HG02610 (cell line): ENCODE measurements at regions not wholly inside any gene's neighbourhood (a gene's known extent, or its start where the extent isn't known, plus 50 kb on each side); places are given as distances from the start of the nearest gene placed in this dataset.

Experiments used
- ATAC-seq: cut with Tn5 transposase; IDR thresholded peaks from one replicate; pipeline ENCODE4 v1.9.1; 2021; ENCODE audit warnings: mild to moderate bottlenecking, moderate library complexity; ENCODE audit not compliant: unreplicated experiment

GRCh38 chr9:107949061-107949460 lies 459.5 kb upstream of the KLF4 start:
- ATAC-seq, result no peak

- no peak for ATAC-seq
Observed at GRCh38 chr9:107948601-107949000, 459.0 kb upstream of the KLF4 start.

- ATAC-seq, result no peak
Observed at GRCh38 chr9:107948086-107948485, 458.5 kb upstream of the KLF4 start.

DNA sequence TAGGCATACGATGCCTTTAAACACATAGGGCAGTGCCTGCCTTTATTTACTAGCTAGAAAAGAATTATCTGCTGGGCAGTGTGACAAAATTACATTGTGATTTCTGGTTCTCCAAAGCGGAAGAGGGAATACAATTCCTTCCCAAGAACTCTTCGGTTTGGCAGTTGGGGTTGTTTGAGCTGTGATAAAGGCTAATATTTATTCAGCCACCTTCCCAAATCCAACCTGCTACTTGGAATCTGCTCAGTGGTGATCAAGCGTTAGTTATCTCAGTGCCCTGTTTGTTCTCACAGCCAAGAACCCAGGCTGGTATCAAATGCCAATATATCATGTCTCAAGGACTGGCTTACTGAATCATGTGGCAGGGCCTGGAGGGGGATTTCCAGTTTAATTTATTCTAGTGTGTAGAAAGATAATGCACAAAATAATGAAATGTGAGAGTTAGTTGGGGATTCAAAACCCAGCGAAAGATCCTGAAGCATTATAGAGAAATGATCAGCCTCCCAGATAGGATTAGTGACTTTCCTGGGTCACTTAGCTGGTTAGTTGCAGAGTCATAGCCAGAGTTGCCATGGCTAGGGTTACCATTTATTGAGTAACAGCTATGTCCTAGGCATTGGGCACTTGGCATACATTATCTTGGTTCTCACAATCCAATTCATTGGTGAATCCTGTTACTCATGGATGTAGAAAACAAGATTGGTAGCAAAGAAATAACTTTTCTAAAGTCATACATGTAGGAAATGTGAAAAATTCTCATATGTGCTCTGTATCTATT lies 457.0 kb upstream of the KLF4 start:
- no peak for ATAC-seq

DNA sequence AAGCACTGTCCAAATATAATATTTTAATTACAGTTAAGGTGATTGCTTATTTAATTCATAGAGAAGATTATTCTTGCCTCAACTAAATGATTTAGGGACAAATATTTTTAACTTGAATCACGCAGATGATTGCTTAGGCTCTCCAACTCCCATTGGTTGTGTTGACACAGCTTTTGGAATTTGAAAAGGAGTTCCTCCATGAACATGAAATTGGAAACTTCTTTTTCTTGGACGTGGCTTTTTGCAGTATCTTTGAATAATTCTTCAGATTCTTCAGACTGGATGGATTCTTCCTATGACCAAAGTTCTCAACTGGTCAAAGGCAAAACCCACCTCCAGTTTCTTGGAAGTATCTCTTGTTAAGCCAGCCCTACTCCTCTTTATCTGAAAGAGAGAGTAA lies 456.4 kb upstream of the KLF4 start:
- no peak for ATAC-seq

GRCh38 chr9:107945493-107945892 lies 455.9 kb upstream of the KLF4 start:
- no peak for ATAC-seq

- ATAC-seq, result no peak
Observed at GRCh38 chr9:107944387-107944786, 454.8 kb upstream of the KLF4 start.

GRCh38 chr9:107943901-107944300 lies 454.3 kb upstream of the KLF4 start:
- no peak for ATAC-seq

DNA sequence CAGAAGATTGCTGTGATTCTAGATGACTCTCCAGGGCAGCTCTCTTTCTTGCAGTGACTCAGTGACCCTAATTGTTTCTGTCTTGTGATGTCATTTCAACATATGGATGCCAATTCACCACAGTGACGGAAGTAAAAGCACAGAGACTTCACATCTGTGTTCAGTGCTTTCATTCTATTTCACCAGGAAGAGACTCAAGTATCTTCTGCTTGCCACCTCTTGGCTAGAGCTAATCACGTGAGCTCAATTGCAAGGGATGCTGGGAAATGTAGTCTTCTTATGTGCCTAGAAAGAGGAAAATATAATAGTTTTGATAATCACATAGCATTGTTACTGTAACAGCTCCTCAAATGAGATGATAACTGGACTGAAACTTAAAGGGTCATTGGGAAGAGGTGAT lies 453.3 kb upstream of the KLF4 start:
- ATAC-seq, result no peak

DNA sequence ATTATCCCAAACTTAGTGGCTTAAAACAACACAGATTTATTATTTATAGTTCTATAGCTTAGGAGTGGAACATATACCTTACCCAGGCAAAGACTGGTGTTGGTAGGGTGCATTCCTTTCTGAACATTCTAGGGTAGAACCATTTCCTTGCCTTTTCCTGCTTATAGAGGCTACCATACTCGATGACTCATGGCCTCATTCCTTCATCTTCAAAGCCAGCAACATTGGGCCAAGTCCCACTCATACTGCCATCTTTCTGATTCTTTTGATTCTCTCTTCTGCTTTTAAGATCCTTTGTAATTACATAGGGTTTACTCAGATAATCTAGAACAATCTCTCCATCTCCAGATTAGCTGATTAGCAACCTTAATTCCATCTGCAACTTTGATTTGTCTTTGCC lies 452.7 kb upstream of the KLF4 start:
- no peak for ATAC-seq

DNA sequence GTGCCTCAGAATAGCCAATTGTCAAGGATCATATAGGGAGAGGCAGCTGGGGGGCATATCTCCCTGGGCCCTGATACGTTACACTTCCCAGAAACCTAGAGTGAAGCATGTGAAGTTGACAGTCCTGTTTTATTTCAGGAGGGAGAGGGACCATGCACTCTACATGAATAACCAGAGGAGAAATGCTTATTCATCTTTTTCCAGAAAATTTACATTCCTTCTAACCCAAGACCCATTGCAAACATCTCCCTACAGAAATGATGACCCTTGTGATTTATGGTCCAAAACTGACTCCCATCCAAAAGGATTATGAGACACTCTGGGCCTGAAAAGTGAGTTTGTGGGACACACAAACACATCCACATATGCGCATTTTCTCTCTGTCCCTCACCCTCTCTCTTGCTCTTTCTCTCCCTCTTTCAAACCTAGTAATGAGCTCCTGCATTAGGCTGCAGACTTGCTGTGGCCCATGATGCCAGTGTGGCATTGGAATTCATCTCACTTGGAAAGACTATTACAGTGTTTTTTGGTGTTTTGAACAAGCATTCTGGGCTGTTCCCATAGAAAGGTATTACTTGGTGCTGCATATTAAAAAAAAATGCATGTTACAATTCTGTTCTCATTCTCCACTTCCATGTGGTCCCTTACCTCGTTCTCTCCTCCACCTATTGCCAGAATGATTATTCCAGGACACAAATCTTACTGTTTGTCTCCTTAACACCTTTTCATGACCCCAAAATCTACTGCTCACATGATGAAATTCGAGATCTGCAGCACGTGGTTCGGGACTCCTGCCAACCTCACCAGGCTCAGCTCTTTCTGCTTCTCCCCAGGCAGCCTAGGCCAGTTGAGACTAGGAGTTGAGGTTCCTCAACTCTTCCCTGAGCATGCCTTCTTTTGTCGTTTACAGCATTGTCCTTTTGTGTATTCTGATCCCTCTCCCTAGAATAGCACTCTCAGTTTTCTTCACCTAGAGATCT lies 451.3 kb upstream of the KLF4 start:
- no peak for ATAC-seq

DNA sequence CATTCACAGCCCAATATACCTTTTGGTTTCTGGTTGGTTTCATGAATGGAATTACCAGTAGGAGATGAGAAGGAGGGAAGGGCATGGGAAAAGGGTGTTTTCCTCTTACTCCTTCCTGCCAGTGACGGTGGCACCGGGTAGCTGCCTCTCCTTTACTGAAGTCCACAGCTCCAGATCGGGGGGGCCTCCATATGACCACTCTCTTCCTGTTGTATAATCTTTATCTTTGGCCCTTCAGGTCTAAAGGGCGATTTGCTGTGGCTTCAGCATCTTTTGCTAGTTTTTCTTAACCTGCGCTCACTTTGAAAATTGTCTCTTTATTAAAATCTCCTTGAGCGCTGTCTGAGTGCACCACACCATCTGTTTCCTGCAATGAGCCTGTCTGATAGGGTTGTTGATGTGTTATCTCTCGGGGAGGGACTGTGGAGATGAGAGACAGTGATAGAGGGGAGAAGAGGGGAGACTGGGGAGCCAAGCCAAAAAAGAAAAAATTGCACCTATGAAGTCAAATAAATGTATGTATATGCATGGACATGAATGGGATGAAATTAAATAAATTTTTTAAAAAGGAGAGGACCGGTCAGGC lies 449.3 kb upstream of the KLF4 start:
- no peak for ATAC-seq

GRCh38 chr9:107935931-107936330 lies 446.4 kb upstream of the KLF4 start:
- no peak for ATAC-seq

DNA sequence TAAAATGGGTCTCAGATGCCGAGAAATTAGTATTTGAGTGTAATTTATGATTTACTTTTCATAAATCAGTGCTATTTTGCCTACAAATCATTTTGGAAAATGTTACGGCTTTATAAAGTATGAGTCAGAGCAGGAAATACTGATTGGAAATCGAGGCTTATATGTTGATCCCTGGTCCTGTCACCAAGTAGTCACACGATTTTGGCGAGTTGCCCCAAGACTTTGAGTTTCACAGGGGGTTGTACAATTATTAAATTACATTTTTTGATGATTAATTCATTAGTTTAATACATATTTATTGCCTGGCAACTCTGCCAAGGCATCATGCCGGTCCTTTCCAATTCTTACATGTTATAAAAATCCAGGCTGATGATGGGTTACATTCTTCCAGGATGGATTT lies 443.9 kb upstream of the KLF4 start:
- ATAC-seq, result no peak

DNA sequence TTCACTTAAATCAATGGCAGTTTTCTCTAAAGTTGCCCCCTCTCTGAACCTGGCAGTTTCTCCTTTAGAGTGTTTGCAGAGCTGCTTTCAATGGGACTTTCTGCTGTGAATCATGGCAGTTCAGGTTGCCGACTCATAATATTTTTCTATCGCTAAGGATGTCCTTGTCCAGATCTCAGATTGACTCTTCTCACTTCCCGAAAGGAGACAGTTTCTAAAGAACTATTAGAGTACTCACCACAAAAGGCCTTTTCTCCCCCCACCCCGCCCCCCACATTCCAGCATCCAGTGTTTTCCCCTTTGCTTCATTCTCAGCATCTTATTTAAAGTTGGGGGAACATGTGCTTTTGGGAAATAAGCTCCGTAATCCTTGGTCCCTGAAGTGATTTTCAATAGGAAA lies 443.5 kb upstream of the KLF4 start:
- ATAC-seq, result no peak

- ATAC-seq, result no peak
Observed at GRCh38 chr9:107932601-107933000, 443.0 kb upstream of the KLF4 start.

DNA sequence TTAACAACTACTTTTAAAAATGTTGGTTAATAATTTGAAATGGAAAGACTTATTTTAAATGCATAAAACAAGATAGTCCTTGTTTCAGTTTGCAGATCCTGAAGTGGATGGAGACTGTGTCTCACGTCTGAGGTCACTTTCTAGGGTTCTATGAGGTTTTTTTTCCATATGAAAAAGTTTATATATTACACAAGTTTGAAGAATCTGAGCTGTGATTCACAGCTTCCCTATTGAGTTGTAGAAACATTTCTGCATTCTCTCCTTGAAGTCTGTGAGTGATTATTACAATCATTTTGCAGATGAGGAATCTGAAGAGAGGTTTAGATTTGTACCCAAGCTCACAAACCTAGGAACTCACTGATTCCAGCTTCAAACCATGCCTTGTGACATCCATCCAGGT lies 442.5 kb upstream of the KLF4 start:
- ATAC-seq, result no peak

- no peak for ATAC-seq
Observed at GRCh38 chr9:107931071-107931715, 441.6 kb upstream of the KLF4 start.

GRCh38 chr9:107929443-107929842 lies 439.9 kb upstream of the KLF4 start:
- no peak for ATAC-seq

DNA sequence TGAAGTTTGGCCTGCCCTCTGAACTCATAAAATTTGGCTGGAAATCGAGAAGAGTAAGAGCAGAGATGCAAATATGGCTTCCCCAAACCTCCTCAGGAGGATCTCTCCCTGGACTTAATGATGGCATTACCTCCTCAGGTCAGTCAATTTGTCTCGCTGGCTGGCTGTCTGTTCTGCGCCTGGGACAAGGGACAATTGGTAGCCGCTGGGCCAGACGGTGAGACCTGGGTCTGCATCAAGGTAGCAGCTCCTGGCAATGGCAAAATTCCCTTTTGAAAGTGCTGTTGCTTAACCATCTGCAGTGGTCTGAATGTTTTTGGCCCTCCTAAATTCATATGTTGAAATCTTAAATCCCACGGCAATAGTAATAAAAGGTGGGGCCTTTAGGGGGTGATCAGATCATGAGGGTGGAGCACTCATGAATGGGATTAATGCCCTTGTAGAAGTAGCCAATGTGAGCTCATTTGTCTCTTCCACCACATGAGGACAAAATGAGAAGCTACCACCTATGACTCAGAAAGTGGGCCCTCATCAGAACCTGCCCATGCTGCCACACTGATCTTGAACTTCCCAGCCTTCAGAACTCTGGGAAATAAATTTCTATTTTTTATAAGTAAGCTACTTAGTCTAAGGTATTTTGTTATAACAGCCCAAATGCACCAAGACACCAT lies 439.3 kb upstream of the KLF4 start:
- ATAC-seq, result no peak

- no peak for ATAC-seq
Observed at GRCh38 chr9:107927276-107927675, 437.7 kb upstream of the KLF4 start.
